VCaP (cell line): ENCODE measurements at regions not wholly inside any gene's neighbourhood (a gene's known extent, or its start where the extent isn't known, plus 50 kb on each side); places are given as distances from the start of the nearest gene placed in this dataset.

Source experiments
- H3K27ac ChIP-seq: fragments of 450-650 bp; 2 replicates; pipeline ENCODE4 v1.5.1; 2017
- CTCF ChIP-seq: fragments of 450-650 bp; conservative IDR thresholded peaks from 2 replicates; pipeline ENCODE4 v1.5.1; 2017; ENCODE audit warnings: mild to moderate bottlenecking, moderate library complexity

GRCh38 chr5:145708169-145708568, 127.0 kb downstream of the PRELID2 start:
- no peak for TF ChIP-seq CTCF
- H3K27ac ChIP-seq: no peak overlapping the region

- H3K27ac ChIP-seq: no peak overlapping the region
- TF ChIP-seq CTCF: no peak
Measured at GRCh38 chr5:145704724-145705123, 130.4 kb downstream of the PRELID2 start.

GRCh38 chr5:145703856-145704255, 131.3 kb downstream of the PRELID2 start:
- no peak for TF ChIP-seq CTCF

GRCh38 chr5:145701404-145701803, 133.7 kb downstream of the PRELID2 start:
- peak; percentile 45 for TF ChIP-seq CTCF
- no peak overlapping the region for H3K27ac ChIP-seq

More at GRCh38 chr5:145703856-145704255, 131.3 kb downstream of the PRELID2 start:
- no peak overlapping the region for H3K27ac ChIP-seq

GRCh38 chr5:145699846-145700245, 135.3 kb downstream of the PRELID2 start:
- H3K27ac ChIP-seq: no peak overlapping the region

GRCh38 chr5:145697251-145697990, 137.7 kb downstream of the PRELID2 start:
- no peak overlapping the region for H3K27ac ChIP-seq
- no peak; the same call in 1 of the 2 replicates for TF ChIP-seq CTCF

More at GRCh38 chr5:145699846-145700245, 135.3 kb downstream of the PRELID2 start:
- no peak for TF ChIP-seq CTCF

- H3K27ac ChIP-seq: no peak overlapping the region
- TF ChIP-seq CTCF: no peak
Measured at GRCh38 chr5:145689235-145689634, 145.9 kb downstream of the PRELID2 start.
